GM23338 (cell line): ENCODE measurements at regions not wholly inside any gene's neighbourhood (a gene's known extent, or its start where the extent isn't known, plus 50 kb on each side); places are given as distances from the start of the nearest gene placed in this dataset.

Source experiments
- ATAC-seq: fragments of 200-7000 bp; cut with Tn5 transposase; 3 replicates; pipeline ENCODE4 v1.9.1; 2020
- DNase-seq: peaks from one replicate; pipeline ENCODE4 v3.0.0-alpha.2; 2015; ENCODE audit warnings: low spot score
- H2AFZ ChIP-seq: fragments of 200-600 bp; sonication (generic); 2 replicates; pipeline ENCODE4 v1.8.0; 2016; ENCODE audit warnings: antibody characterized with exemption, mild to moderate bottlenecking, moderate library complexity
- H3F3A ChIP-seq: fragments of 200-600 bp; sonication (generic); replicated peaks from 2 replicates; pipeline ENCODE4 v1.8.0; 2017; ENCODE audit warnings: antibody characterized with exemption, mixed run types, low read depth
- H3K27ac ChIP-seq: fragments of 200-600 bp; sonication (generic); 2 replicates; pipeline ENCODE4 v1.6.1; 2016; ENCODE audit warnings: low read depth
- H3K27me3 ChIP-seq: fragments of 200-600 bp; sonication (generic); 2 replicates; pipeline ENCODE4 v1.8.0; 2016; ENCODE audit warnings: mild to moderate bottlenecking, mixed run types, moderate library complexity; ENCODE audit not compliant: insufficient read depth
- H3K36me3 ChIP-seq: fragments of 200-600 bp; sonication (generic); 2 replicates; pipeline ENCODE4 v1.8.0; 2016; ENCODE audit warnings: mild to moderate bottlenecking; ENCODE audit not compliant: insufficient read depth
- H3K4me1 ChIP-seq: fragments of 200-600 bp; sonication (generic); 2 replicates; pipeline ENCODE4 v1.8.0; 2016; ENCODE audit warnings: mild to moderate bottlenecking, moderate library complexity; ENCODE audit not compliant: insufficient read depth
- H3K4me2 ChIP-seq: fragments of 200-600 bp; sonication (generic); 2 replicates; pipeline ENCODE4 v1.7.1; 2017; ENCODE audit warnings: mixed run types
- H3K4me3 ChIP-seq: fragments of 200-600 bp; sonication (generic); 2 replicates; pipeline ENCODE4 v1.6.1; 2016; ENCODE audit warnings: mixed run types
- H3K79me2 ChIP-seq: fragments of 200-600 bp; sonication (generic); replicated peaks from 2 replicates; pipeline ENCODE4 v1.8.0; 2017; ENCODE audit warnings: mild to moderate bottlenecking; ENCODE audit not compliant: insufficient read depth
- H3K9me2 ChIP-seq: fragments of 200-600 bp; sonication (generic); 2 replicates; pipeline ENCODE4 v1.8.0; 2017; ENCODE audit not compliant: insufficient read depth
- H4K20me1 ChIP-seq: fragments of 200-600 bp; sonication (generic); replicated peaks from 2 replicates; pipeline ENCODE4 v1.8.0; 2017; ENCODE audit warnings: mild to moderate bottlenecking; ENCODE audit not compliant: insufficient read depth
- H3K27ac Mint-ChIP-seq: 2 replicates; pipeline ENCODE4 v1.8.0; 2020; ENCODE audit warnings: inconsistent platforms, mild to moderate bottlenecking, moderate library complexity, mixed read lengths
- H3K27me3 Mint-ChIP-seq: 3 replicates; pipeline ENCODE4 v1.8.0; 2022; ENCODE audit warnings: low read depth, mild to moderate bottlenecking, moderate library complexity, mixed read lengths, inconsistent platforms; ENCODE audit not compliant: insufficient read depth, poor library complexity
- H3K36me3 Mint-ChIP-seq: 3 replicates; pipeline ENCODE4 v1.8.0; 2021; ENCODE audit warnings: low read depth, mild to moderate bottlenecking, inconsistent platforms, moderate library complexity, mixed read lengths
- H3K4me1 Mint-ChIP-seq: 3 replicates; pipeline ENCODE4 v1.8.0; 2020; ENCODE audit warnings: mild to moderate bottlenecking, inconsistent platforms, mixed read lengths
- H3K4me3 Mint-ChIP-seq: 3 replicates; pipeline ENCODE4 v1.8.0; 2021; ENCODE audit warnings: moderate library complexity, mild to moderate bottlenecking, inconsistent platforms, mixed read lengths
- H3K9me3 Mint-ChIP-seq: 3 replicates; pipeline ENCODE4 v1.8.0; 2020; ENCODE audit warnings: moderate library complexity, mild to moderate bottlenecking, inconsistent platforms, mixed read lengths
- CREB1 ChIP-seq: fragments of 250-450 bp; sonication (Bioruptor Pico); IDR thresholded peaks from 2 replicates; pipeline ENCODE4 v1.5.0; 2020; ENCODE audit warnings: low read depth, mild to moderate bottlenecking, moderate library complexity
- EZH2 ChIP-seq: fragments of 200-600 bp; sonication (generic); IDR thresholded peaks from one replicate; pipeline ENCODE4 v1.8.0; 2017; ENCODE audit warnings: antibody characterized with exemption, mild to moderate bottlenecking, low read depth; ENCODE audit not compliant: unreplicated experiment
- JUNB ChIP-seq: IDR thresholded peaks from one replicate; pipeline ENCODE4 v1.6.1; 2016; ENCODE audit warnings: antibody characterized with exemption; ENCODE audit not compliant: unreplicated experiment
- NANOG ChIP-seq: IDR thresholded peaks from 2 replicates; pipeline ENCODE4 v1.6.1; 2016; ENCODE audit warnings: antibody characterized with exemption, borderline replicate concordance
- POLR2AphosphoS5 ChIP-seq: IDR thresholded peaks from 2 replicates; pipeline ENCODE4 v1.6.1; 2016; ENCODE audit warnings: antibody characterized with exemption, low read depth
- ZNF331 ChIP-seq: fragments of 250-450 bp; sonication (Bioruptor Pico); IDR thresholded peaks from 2 replicates; pipeline ENCODE4 v1.5.0; 2020; ENCODE audit warnings: low read depth, mild to moderate bottlenecking, moderate library complexity
- TF ChIP-seq, protein P1 (sequence below), 2 experiments: fragments of 200-600 bp in 1 of 2; sonication (generic) in 1 of 2; conservative IDR thresholded peaks; 2 replicates each; pipeline versions ENCODE4 v1.5.1 to v1.6.1; 2016 to 2017; ENCODE audit warnings: antibody characterized with exemption in 2 of 2, low read depth in 2 of 2, mild to moderate bottlenecking in 2 of 2, moderate library complexity in 1 of 2
- TF ChIP-seq, protein P2 (sequence below): fragments of 250-450 bp; sonication (Bioruptor Pico); IDR thresholded peaks from 2 replicates; pipeline ENCODE4 v1.5.0; 2020; ENCODE audit warnings: mild to moderate bottlenecking, moderate library complexity

GRCh38 chr6:122145741-122146240, 253.7 kb upstream of the HSF2 start:
- H3K36me3 Mint-ChIP-seq = no peaks in the 10 kb centered on the region
- Histone ChIP-seq H3K36me3 (no peaks in the 10 kb centered on the region), H3K79me2 (no peaks in the 10 kb centered on the region), H3K27me3 (no peaks in the 10 kb centered on the region), H3K4me3 (no peak overlapping the region), H3K4me1 (no peaks in the 10 kb centered on the region), H3F3A (no peaks in the 10 kb centered on the region), H3K4me2 (no peak overlapping the region), H2AFZ (no peak overlapping the region), H3K27ac (no peak overlapping the region), H4K20me1 (no peaks in the 10 kb centered on the region), H3K9me2 (no peaks in the 10 kb centered on the region)
- ATAC-seq = no peak
- no peak overlapping the region for H3K4me3 Mint-ChIP-seq
- TF ChIP-seq NANOG (no peak), JUNB (no peak), ZNF331 (no peak), POLR2AphosphoS5 (no peak), CREB1 (CRISPR knock-in tag) (no peak), EZH2 (no peak)
- TF ChIP-seq, protein P1, sequence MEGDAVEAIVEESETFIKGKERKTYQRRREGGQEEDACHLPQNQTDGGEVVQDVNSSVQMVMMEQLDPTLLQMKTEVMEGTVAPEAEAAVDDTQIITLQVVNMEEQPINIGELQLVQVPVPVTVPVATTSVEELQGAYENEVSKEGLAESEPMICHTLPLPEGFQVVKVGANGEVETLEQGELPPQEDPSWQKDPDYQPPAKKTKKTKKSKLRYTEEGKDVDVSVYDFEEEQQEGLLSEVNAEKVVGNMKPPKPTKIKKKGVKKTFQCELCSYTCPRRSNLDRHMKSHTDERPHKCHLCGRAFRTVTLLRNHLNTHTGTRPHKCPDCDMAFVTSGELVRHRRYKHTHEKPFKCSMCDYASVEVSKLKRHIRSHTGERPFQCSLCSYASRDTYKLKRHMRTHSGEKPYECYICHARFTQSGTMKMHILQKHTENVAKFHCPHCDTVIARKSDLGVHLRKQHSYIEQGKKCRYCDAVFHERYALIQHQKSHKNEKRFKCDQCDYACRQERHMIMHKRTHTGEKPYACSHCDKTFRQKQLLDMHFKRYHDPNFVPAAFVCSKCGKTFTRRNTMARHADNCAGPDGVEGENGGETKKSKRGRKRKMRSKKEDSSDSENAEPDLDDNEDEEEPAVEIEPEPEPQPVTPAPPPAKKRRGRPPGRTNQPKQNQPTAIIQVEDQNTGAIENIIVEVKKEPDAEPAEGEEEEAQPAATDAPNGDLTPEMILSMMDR (conservative IDR thresholded peaks at IDR 0.05; ENCODE audit: low read depth in 2 of 2) = no peak
- TF ChIP-seq, protein P2, sequence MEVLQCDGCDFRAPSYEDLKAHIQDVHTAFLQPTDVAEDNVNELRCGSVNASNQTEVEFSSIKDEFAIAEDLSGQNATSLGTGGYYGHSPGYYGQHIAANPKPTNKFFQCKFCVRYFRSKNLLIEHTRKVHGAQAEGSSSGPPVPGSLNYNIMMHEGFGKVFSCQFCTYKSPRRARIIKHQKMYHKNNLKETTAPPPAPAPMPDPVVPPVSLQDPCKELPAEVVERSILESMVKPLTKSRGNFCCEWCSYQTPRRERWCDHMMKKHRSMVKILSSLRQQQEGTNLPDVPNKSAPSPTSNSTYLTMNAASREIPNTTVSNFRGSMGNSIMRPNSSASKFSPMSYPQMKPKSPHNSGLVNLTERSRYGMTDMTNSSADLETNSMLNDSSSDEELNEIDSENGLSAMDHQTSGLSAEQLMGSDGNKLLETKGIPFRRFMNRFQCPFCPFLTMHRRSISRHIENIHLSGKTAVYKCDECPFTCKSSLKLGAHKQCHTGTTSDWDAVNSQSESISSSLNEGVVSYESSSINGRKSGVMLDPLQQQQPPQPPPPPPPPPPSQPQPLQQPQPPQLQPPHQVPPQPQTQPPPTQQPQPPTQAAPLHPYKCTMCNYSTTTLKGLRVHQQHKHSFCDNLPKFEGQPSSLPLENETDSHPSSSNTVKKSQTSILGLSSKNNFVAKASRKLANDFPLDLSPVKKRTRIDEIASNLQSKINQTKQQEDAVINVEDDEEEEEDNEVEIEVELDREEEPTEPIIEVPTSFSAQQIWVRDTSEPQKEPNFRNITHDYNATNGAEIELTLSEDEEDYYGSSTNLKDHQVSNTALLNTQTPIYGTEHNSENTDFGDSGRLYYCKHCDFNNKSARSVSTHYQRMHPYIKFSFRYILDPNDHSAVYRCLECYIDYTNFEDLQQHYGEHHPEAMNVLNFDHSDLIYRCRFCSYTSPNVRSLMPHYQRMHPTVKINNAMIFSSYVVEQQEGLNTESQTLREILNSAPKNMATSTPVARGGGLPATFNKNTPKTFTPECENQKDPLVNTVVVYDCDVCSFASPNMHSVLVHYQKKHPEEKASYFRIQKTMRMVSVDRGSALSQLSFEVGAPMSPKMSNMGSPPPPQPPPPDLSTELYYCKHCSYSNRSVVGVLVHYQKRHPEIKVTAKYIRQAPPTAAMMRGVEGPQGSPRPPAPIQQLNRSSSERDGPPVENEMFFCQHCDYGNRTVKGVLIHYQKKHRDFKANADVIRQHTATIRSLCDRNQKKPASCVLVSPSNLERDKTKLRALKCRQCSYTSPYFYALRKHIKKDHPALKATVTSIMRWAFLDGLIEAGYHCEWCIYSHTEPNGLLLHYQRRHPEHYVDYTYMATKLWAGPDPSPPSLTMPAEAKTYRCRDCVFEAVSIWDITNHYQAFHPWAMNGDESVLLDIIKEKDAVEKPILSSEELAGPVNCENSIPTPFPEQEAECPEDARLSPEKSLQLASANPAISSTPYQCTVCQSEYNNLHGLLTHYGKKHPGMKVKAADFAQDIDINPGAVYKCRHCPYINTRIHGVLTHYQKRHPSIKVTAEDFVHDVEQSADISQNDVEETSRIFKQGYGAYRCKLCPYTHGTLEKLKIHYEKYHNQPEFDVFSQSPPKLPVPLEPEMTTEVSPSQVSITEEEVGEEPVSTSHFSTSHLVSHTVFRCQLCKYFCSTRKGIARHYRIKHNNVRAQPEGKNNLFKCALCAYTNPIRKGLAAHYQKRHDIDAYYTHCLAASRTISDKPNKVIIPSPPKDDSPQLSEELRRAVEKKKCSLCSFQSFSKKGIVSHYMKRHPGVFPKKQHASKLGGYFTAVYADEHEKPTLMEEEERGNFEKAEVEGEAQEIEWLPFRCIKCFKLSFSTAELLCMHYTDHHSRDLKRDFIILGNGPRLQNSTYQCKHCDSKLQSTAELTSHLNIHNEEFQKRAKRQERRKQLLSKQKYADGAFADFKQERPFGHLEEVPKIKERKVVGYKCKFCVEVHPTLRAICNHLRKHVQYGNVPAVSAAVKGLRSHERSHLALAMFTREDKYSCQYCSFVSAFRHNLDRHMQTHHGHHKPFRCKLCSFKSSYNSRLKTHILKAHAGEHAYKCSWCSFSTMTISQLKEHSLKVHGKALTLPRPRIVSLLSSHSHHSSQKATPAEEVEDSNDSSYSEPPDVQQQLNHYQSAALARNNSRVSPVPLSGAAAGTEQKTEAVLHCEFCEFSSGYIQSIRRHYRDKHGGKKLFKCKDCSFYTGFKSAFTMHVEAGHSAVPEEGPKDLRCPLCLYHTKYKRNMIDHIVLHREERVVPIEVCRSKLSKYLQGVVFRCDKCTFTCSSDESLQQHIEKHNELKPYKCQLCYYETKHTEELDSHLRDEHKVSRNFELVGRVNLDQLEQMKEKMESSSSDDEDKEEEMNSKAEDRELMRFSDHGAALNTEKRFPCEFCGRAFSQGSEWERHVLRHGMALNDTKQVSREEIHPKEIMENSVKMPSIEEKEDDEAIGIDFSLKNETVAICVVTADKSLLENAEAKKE (CRISPR knock-in tag) = no peak
- no peaks in the 10 kb centered on the region for H3K27me3 Mint-ChIP-seq
- no peak overlapping the region for H3K27ac Mint-ChIP-seq
- H3K4me1 Mint-ChIP-seq = peaks cover 5% of the 10 kb centered on the region; the same call in 1 of the 3 replicates
- no peaks in the 10 kb centered on the region for H3K9me3 Mint-ChIP-seq
- DNase-seq = no peak
